ENCODE measurements at regions not wholly inside any gene's neighbourhood (a gene's known extent, or its start where the extent isn't known, plus 50 kb on each side); places are given as distances from the start of the nearest gene placed in this dataset.
"Not testable (repeated sequence)": the region's sequence is repeated elsewhere in the genome, so short reads cannot be mapped to it uniquely, and the experiment has no call there.

- not testable (repeated sequence) for TF ChIP-seq CTCF (IDR thresholded peaks at IDR 0.05; ENCODE audit: low read depth, low read length); EZH2phosphoT487 (IDR thresholded peaks at IDR 0.05; ENCODE audit: low read depth)
Observed at GRCh38 chr9:24180572-24180971, 354.5 kb upstream of the ELAVL2 start.
